Astrocyte of the spinal cord (primary cell): ENCODE measurements at regions not wholly inside any gene's neighbourhood (a gene's known extent, or its start where the extent isn't known, plus 50 kb on each side); places are given as distances from the start of the nearest gene placed in this dataset.

ENCODE experiments used
- DNase-seq: peaks from one replicate; pipeline ENCODE4 v3.0.0; 2011; ENCODE audit warnings: low read depth, low spot score
- H3K4me3 ChIP-seq: 2 replicates; pipeline ENCODE4 v1.5.1; 2011; ENCODE audit warnings: low read depth, mild to moderate bottlenecking, low read length, moderate library complexity
- in situ Hi-C: cut with HindIII; loops from 2 replicates; pipeline ENCODE4 v1.10.0; 2017; ENCODE audit warnings: low sequenced_read_pairs
- TF ChIP-seq, protein P1 (sequence below): IDR thresholded peaks from 2 replicates; pipeline ENCODE4 v1.5.1; 2012; ENCODE audit warnings: low read depth, mild to moderate bottlenecking, low read length, inconsistent platforms

- in situ Hi-C loops = no loop called here
- no peak overlapping the region for H3K4me3 ChIP-seq
- TF ChIP-seq, protein P1, sequence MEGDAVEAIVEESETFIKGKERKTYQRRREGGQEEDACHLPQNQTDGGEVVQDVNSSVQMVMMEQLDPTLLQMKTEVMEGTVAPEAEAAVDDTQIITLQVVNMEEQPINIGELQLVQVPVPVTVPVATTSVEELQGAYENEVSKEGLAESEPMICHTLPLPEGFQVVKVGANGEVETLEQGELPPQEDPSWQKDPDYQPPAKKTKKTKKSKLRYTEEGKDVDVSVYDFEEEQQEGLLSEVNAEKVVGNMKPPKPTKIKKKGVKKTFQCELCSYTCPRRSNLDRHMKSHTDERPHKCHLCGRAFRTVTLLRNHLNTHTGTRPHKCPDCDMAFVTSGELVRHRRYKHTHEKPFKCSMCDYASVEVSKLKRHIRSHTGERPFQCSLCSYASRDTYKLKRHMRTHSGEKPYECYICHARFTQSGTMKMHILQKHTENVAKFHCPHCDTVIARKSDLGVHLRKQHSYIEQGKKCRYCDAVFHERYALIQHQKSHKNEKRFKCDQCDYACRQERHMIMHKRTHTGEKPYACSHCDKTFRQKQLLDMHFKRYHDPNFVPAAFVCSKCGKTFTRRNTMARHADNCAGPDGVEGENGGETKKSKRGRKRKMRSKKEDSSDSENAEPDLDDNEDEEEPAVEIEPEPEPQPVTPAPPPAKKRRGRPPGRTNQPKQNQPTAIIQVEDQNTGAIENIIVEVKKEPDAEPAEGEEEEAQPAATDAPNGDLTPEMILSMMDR = no peak
- DNase-seq = peak; percentile 14
Measured at GRCh38 chr13:42392716-42393572, 121.0 kb downstream of the AKAP11 start.

GRCh38 chr13:42393573-42394360 is 121.8 kb downstream of the AKAP11 start:
- no peak for DNase-seq
- TF ChIP-seq, protein P1 = no peak
- in situ Hi-C loops = no loop called here
- no peak overlapping the region for H3K4me3 ChIP-seq

DNA sequence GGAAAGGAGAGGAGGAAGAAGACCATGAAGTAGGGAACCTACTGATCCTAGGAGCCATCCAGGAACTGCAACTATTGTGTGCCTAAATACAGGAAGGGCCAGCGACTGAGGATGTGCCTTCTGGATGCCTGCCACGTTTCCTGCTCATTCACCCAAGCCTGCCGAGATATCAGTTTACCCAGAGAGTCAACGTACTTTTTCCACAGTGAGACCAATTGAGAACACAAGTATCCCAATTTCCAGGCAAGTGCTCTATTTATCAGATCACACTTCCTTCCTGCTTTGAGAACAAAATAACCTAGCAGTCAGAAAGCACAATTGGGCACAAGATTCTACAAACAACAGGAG is 122.4 kb downstream of the AKAP11 start:
- no peak overlapping the region for H3K4me3 ChIP-seq
- TF ChIP-seq, protein P1 = no peak
- no peak for DNase-seq
- in situ Hi-C loops = no loop called here

GRCh38 chr13:42394711-42395085 is 122.7 kb downstream of the AKAP11 start:
- in situ Hi-C loops = no loop called here
- DNase-seq = no peak
- TF ChIP-seq, protein P1 = no peak
- no peak overlapping the region for H3K4me3 ChIP-seq

DNA sequence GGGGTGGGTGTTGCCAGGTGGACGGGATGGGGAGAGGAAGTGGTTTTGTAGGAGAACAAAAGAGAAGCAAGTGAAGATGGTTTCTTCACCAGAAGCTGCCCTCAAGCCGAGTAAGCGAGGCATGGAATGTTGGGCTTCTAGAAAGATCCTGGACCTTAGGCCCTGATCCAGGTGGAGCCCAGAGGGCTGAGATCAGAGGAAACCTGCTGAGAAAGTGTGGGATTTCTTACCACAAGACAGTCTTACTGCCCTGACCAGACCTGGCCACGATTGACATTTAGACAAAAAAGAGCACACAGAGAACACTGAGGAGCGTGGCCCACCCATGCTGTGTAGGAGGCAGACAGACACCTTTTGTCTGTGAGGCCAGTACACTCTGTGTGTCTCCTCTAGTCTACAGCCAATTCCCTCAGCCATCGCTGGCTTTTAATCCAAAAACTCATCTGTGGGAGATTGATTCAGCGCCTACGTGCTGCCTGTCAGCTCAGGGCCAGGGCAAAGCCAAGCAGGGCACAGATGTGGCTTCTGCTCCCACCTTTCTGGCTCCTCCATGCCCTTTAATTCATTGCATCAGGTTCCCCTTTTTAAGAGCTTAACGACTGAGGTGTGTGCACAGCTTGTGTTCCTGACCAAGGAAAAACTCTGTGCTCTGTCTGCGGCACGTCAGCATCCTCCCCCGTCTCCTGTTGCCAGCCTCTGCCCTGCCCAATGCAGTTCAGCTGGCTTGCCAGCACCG is 123.3 kb downstream of the AKAP11 start:
- in situ Hi-C loops = no loop called here
- H3K4me3 ChIP-seq = no peak overlapping the region
- TF ChIP-seq, protein P1 = no peak
- no peak for DNase-seq

GRCh38 chr13:42396501-42396900 is 124.5 kb downstream of the AKAP11 start:
- no peak for DNase-seq
- TF ChIP-seq, protein P1 = no peak
- no peak overlapping the region for H3K4me3 ChIP-seq
- in situ Hi-C loops = no loop called here
